GM12891 (cell line): ENCODE measurements at regions not wholly inside any gene's neighbourhood (a gene's known extent, or its start where the extent isn't known, plus 50 kb on each side); places are given as distances from the start of the nearest gene placed in this dataset.

Source experiments
- PAX5 ChIP-seq: IDR thresholded peaks from 2 replicates; pipeline ENCODE4 v1.6.1; 2011; ENCODE audit warnings: low read length, moderate library complexity, mild to moderate bottlenecking; ENCODE audit not compliant: insufficient read depth, severe bottlenecking
- POLR2A ChIP-seq: IDR thresholded peaks from 2 replicates; pipeline ENCODE4 v1.6.1; 2011; ENCODE audit warnings: low read depth, low read length, control low read depth
- POLR2AphosphoS5 ChIP-seq: IDR thresholded peaks from 2 replicates; pipeline ENCODE4 v1.6.1; 2011; ENCODE audit warnings: low read depth, low read length, control low read depth
- POU2F2 ChIP-seq: IDR thresholded peaks from 2 replicates; pipeline ENCODE4 v1.6.1; 2011; ENCODE audit warnings: low read depth, mild to moderate bottlenecking, control low read depth, low read length, moderate library complexity
- SPI1 ChIP-seq: IDR thresholded peaks from 2 replicates; pipeline ENCODE4 v1.6.1; 2011; ENCODE audit warnings: low read depth, low read length, control low read depth
- TAF1 ChIP-seq: IDR thresholded peaks from 2 replicates; pipeline ENCODE4 v1.6.1; 2011; ENCODE audit warnings: low read depth, low read length, control low read depth

DNA sequence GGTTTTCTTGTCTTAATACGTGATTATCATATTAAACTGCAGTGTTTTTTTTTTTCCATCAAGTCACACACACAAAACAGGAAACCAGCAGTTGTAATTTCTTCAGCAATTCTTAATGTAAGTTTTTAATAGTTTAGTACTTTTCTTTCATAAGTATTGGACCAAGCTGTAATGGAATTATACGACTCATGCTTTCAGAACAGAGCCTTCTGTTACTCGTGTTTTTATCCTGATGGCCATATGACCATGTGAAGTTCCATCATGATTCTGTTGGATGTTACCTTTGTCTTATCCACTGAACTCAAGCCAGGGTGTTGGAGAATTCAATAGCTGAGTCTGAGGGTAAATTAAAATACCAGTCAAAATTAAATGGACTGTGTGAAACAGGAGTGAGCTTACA lies 72.0 kb upstream of the S1PR1 start:
- TF ChIP-seq SPI1, result no peak
- no peak for TF ChIP-seq TAF1
- TF ChIP-seq POLR2A, result no peak
- TF ChIP-seq POLR2AphosphoS5, result no peak
- no peak for TF ChIP-seq POU2F2
- no peak for TF ChIP-seq PAX5
